Right lobe of liver (tissue), 6 donors: ENCODE measurements at regions not wholly inside any gene's neighbourhood (a gene's known extent, or its start where the extent isn't known, plus 50 kb on each side); places are given as distances from the start of the nearest gene placed in this dataset.
"Not testable (repeated sequence)": the region's sequence is repeated elsewhere in the genome, so short reads cannot be mapped to it uniquely, and the experiment has no call there.

Experiments
- ATAC-seq, 4 donors: fragments of 200-7000 bp; cut with Tn5 transposase; one replicate each; pipeline ENCODE4 v1.9.1; 2020; ENCODE audit warnings: mild to moderate bottlenecking in 4 of 4, moderate library complexity in 4 of 4
- DNase-seq, 3 donors: peaks; one replicate each; pipeline ENCODE4 v3.0.0-alpha.2; 2020
- H3K27ac ChIP-seq, 3 donors: fragments of 200-600 bp; one replicate each; pipeline ENCODE4 v1.8.0; 2022
- H3K27me3 ChIP-seq, 2 donors: fragments of 200-600 bp; one replicate each; pipeline ENCODE4 v1.8.0; 2022
- H3K36me3 ChIP-seq, 4 donors: fragments of 200-600 bp; sonication (generic) in 1 of 4; one replicate each; pipeline versions ENCODE4 v1.5.1 to v1.8.0; 2017 to 2022; ENCODE audit warnings: control low read depth in 1 of 4
- H3K4me1 ChIP-seq, 4 donors: fragments of 200-600 bp; sonication (generic) in 1 of 4; one replicate each; pipeline versions ENCODE4 v1.5.1 to v1.8.0; 2017 to 2022; ENCODE audit warnings: control low read depth in 1 of 4
- H3K4me3 ChIP-seq, 3 donors: fragments of 200-600 bp; one replicate each; pipeline ENCODE4 v1.8.0; 2022
- H3K9me3 ChIP-seq, 4 donors: fragments of 200-600 bp; sonication (generic) in 1 of 4; one replicate each; pipeline versions ENCODE4 v1.5.1 to v1.8.0; 2017 to 2022; ENCODE audit warnings: control low read depth in 1 of 4
- POLR2A ChIP-seq: fragments of 450-650 bp; IDR thresholded peaks from one replicate; pipeline ENCODE4 v1.6.1; 2017; ENCODE audit warnings: antibody characterized with exemption, mild to moderate bottlenecking
- WGBS: methylation state at CpG from one replicate; pipeline ENCODE4 v1.1.6; 2018; ENCODE audit warnings: low coverage, low lambda C conversion rate; ENCODE audit not compliant: insufficient coverage; ENCODE audit errors: missing lambda C conversion rate; 5-methylcytosine and 5-hydroxymethylcytosine counted together
- intact Hi-C, 2 donors: fragments of 100-400 bp; cut with DNase I; formaldehyde crosslinking; loops; one replicate each; pipeline versions ENCODE4 v1.11.2 to v1.14.1; 2022
- TF ChIP-seq, protein P1 (sequence below), 4 donors: fragments of 200-600 bp in 3 of 4; fragments of 450-650 bp in 1 of 4; IDR thresholded peaks; one replicate each; pipeline versions ENCODE4 v1.5.1 to v1.8.0; 2016 to 2022; ENCODE audit warnings: antibody characterized with exemption in 4 of 4, mild to moderate bottlenecking in 2 of 4
- donor health status: DM: no; HTN: yes; CAD: no.
- donor health status: DM: no; HTN: no; CAD: no.
- donor health status: DM: no; HTN: no; CAD: no.
- donor health status: DM: no; HTN: yes; CAD: no.
- donor health status: DM: no; HTN: yes; CAD: no.

- Histone ChIP-seq H3K27me3 (no peaks in the 10 kb centered on the region), H3K36me3 (no peaks in the 10 kb centered on the region), H3K27ac (no peak overlapping the region), H3K9me3 (no peaks in the 10 kb centered on the region), H3K4me3 (no peak overlapping the region), H3K4me1 (no peaks in the 10 kb centered on the region)
- 60% methylated on average over 2 of the region's 4 CpGs for WGBS
- intact Hi-C loops: no loop called here
- no peak for TF ChIP-seq POLR2A
- TF ChIP-seq, protein P1, sequence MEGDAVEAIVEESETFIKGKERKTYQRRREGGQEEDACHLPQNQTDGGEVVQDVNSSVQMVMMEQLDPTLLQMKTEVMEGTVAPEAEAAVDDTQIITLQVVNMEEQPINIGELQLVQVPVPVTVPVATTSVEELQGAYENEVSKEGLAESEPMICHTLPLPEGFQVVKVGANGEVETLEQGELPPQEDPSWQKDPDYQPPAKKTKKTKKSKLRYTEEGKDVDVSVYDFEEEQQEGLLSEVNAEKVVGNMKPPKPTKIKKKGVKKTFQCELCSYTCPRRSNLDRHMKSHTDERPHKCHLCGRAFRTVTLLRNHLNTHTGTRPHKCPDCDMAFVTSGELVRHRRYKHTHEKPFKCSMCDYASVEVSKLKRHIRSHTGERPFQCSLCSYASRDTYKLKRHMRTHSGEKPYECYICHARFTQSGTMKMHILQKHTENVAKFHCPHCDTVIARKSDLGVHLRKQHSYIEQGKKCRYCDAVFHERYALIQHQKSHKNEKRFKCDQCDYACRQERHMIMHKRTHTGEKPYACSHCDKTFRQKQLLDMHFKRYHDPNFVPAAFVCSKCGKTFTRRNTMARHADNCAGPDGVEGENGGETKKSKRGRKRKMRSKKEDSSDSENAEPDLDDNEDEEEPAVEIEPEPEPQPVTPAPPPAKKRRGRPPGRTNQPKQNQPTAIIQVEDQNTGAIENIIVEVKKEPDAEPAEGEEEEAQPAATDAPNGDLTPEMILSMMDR (IDR thresholded peaks at IDR 0.05): no peak
- DNase-seq: no peak
- no peak for ATAC-seq
These were observed 846.7 kb upstream of the PRKX start for GRCh38 chrX:4560192-4560591.

GRCh38 chrX:4550018-4550417, 836.6 kb upstream of the PRKX start:
- intact Hi-C loops: no loop called here

DNA sequence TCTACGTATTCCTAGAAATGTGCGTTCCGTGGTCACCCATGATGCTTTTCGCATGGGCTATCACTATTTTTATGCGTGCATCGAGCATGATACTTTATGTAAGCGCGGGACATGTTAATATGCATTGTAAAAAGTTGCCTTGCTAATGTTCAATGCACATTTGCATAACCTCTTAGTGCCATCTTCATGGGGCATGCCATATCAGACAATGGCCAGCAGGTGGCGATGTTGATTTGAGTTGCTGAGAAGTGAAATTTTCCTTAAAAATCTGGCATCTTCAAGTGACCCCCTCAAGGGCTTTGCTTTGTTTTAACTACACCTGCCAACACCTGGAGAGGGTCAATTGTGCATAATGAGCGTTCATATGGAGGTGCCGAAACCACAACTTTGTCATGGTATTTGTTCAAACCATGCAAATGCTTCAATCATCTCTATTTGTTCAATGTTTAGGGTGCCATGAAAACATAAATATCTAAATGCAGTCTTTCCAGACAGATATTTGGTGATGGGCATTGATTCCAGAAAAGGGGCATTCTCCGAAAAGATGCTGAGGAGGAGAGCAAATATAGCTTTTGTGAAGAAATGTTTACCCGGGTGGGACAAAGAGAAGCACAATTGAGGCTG, 833.9 kb upstream of the PRKX start:
- DNase-seq (peak in 2 of 3 donors; percentile 37 to 41), ATAC-seq (peak in 3 of 4 donors; percentile 48 to 66 (median 62))
- Histone ChIP-seq H3K9me3 (no peaks in the 10 kb centered on the region), H3K27ac (no peak overlapping the region), H3K27me3 (no peaks in the 10 kb centered on the region), H3K4me1 (no peaks in the 10 kb centered on the region), H3K36me3 (no peaks in the 10 kb centered on the region), H3K4me3 (no peak overlapping the region)
- WGBS: 25% methylated on average over 13 of the region's 13 CpGs
- TF ChIP-seq POLR2A: no peak
- TF ChIP-seq, protein P1 (IDR thresholded peaks at IDR 0.05): peak; percentile 79 to 96 (median 94)
- intact Hi-C loops: no loop called here

More at GRCh38 chrX:4550018-4550417, 836.6 kb upstream of the PRKX start:
- ATAC-seq: peak in 2 of 4 donors; percentile 25 to 34
- no peak overlapping the region for H3K27ac ChIP-seq
- 16% methylated on average over 3 of the region's 3 CpGs for WGBS
- DNase-seq: no peak
- no peaks in the 10 kb centered on the region for H3K27me3 ChIP-seq
- TF ChIP-seq POLR2A: no peak
- TF ChIP-seq, protein P1 (IDR thresholded peaks at IDR 0.05): peak in 1 of 4 donors; percentile 24
- no peaks in the 10 kb centered on the region for H3K36me3 ChIP-seq
- H3K9me3 ChIP-seq: no peaks in the 10 kb centered on the region
- no peaks in the 10 kb centered on the region for H3K4me1 ChIP-seq
- H3K4me3 ChIP-seq: no peak overlapping the region

GRCh38 chrX:4546178-4546577, 832.7 kb upstream of the PRKX start:
- H3K27me3 ChIP-seq, H3K27ac ChIP-seq, ATAC-seq, H3K4me1 ChIP-seq, H3K36me3 ChIP-seq, DNase-seq, H3K9me3 ChIP-seq, intact Hi-C loops, H3K4me3 ChIP-seq: not testable (repeated sequence)
- 33% methylated on average over 3 of the region's 5 CpGs for WGBS

DNA sequence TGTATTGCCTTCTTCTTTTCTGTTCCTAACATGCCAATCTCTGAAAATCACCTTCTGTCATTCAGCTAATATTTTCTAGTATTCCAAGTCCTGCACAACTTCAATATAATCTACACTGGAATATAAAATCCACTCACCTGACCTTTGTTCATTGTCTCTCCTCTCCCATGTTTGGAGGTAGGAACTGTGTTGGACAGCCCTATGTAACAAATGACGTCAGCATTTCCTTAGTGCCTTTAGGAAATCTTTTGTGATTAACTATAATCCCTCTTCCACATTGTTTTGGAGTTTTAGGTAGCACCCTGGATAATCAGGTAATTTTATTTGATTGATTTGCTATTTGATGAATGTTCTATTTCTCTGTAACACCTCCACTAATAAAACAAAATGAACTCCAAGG, 814.8 kb upstream of the PRKX start:
- intact Hi-C loops: no loop called here
- DNase-seq: no peak
- no peak overlapping the region for H3K27ac ChIP-seq
- no peaks in the 10 kb centered on the region for H3K36me3 ChIP-seq
- no peaks in the 10 kb centered on the region for H3K4me1 ChIP-seq
- H3K4me3 ChIP-seq: no peak overlapping the region
- H3K9me3 ChIP-seq: no peaks in the 10 kb centered on the region
- no peak for TF ChIP-seq POLR2A
- TF ChIP-seq, protein P1 (IDR thresholded peaks at IDR 0.05): no peak
- 40% methylated on average over 1 of the region's 1 CpG for WGBS
- ATAC-seq: no peak
- no peaks in the 10 kb centered on the region for H3K27me3 ChIP-seq
